ENCODE measurements at regions not wholly inside any gene's neighbourhood (a gene's known extent, or its start where the extent isn't known, plus 50 kb on each side); places are given as distances from the start of the nearest gene placed in this dataset.

DNA sequence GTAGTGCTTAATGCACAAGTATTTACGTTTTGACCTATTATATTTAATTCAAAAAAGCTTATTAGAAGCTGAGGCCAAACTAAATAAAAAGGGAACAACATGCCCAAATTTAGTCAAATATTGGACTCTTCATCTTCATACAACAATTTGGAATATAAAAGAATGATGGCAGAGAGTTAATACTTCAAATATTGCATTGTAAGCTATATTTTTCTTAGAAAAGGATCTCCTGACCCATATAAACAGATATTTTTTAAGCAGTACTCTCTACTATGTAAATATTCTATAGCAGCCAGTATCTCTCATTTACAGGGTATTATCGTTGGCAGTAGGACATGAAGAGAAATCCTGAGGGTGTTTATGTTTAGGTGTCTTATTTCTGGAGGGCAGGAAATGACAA, 531.2 kb downstream of the NYAP2 start:
- Histone ChIP-seq H3K27me3 (ENCODE audit: control insufficient read depth, insufficient read depth) (no peaks in the 10 kb centered on the region), H3K4me1 (ENCODE audit: control insufficient read depth, insufficient read depth, low read length) (no peaks in the 10 kb centered on the region), H3K9me3 (ENCODE audit: control insufficient read depth, low read length) (no peaks in the 10 kb centered on the region), H3K27ac (ENCODE audit: low read length) (no peak overlapping the region), H3K4me3 (ENCODE audit: low read length) (no peak overlapping the region)
- intact Hi-C loops (cut with DNase I): no loop called here
- DNase-seq (no peak), ATAC-seq (no peak)
- WGBS: 44% methylated on average over 2 of the region's 2 CpGs

DNA sequence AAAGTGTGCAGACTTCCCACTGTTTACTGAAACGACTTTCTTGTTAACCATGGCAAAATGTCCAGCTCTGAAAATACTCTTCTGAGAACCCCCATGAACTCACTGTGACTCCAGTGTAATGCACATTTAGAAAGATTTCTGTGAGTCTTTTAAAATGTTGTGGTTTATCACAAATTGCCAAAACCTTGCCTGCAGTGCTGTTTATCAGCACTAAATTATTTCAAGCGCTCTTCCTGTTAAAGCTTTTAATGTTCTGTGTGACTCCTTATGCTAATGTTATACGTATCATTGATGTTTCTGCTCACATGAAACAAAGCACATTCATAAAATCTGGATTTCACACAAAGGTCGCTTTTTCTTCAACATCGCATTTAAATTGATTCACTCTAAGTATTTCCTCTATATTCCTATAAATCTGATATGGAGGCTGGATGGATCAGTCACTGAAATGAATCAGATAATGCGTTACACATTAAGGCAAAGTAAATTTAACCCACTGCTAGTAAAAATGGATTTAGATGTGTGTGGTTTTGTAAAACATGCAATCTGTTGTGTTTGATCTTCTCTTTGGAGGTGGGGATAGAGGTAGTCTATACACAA, 521.2 kb downstream of the NYAP2 start:
- no peaks in the 10 kb centered on the region for H3K4me1 ChIP-seq (ENCODE audit: control insufficient read depth, insufficient read depth, low read length)

DNA sequence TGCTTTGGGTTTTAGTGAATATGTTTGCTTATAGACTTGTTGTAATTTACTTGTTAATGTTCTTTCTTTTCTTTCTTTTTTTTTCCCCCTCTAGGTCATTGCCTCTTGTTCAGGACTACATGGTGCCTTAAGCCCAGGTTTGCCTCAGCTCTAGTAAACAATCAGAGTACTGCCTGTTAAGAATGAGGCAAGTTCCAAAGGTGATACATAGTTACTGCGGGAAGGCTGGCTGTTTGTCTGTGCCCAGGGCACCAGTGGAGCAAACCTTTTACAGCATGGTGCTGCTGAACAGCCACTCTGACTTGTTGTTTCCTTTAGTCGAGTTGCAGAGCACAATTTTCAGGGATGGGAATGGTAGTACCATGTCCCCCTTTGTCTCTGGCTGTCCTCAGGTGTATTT, 517.2 kb downstream of the NYAP2 start:
- H3K27ac ChIP-seq (ENCODE audit: low read length): no peak overlapping the region

More for the DNA sequence above, 521.2 kb downstream of the NYAP2 start:
- H3K9me3 ChIP-seq (ENCODE audit: control insufficient read depth, low read length): no peaks in the 10 kb centered on the region
- intact Hi-C loops (cut with DNase I): no loop called here
- no peaks in the 10 kb centered on the region for H3K27me3 ChIP-seq (ENCODE audit: control insufficient read depth, insufficient read depth)
- no peak overlapping the region for H3K4me3 ChIP-seq (ENCODE audit: low read length)
- DNase-seq (no peak), ATAC-seq (no peak)
- WGBS: 71% methylated on average over 6 of the region's 6 CpGs
- no peak overlapping the region for H3K27ac ChIP-seq (ENCODE audit: low read length)

DNA sequence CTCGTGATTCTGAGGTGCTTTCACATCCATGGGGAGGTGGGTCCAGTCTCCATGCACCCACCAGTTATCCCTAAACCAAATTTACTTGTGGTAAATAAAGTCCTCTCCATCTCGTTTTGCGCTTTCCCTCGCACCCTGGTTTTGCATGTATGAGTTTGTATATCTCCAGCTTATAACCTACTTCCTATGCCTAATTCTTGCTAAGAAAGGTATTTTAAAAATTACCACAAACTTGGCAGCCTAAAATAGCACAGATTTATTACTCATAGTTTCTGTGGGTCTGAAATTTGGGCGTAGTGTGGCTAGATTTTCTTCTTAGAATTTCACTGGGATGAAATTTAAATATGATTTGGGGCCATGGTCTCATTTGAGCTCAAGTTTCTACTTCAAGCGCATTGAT, 511.5 kb downstream of the NYAP2 start:
- no peak for ATAC-seq
- no peaks in the 10 kb centered on the region for H3K27me3 ChIP-seq (ENCODE audit: control insufficient read depth, insufficient read depth)
- intact Hi-C loops (cut with DNase I): no loop called here
- WGBS: 88% methylated on average over 6 of the region's 6 CpGs
- DNase-seq: no peak
- no peak overlapping the region for H3K27ac ChIP-seq (ENCODE audit: low read length)
- H3K4me3 ChIP-seq (ENCODE audit: low read length): no peak overlapping the region
- H3K9me3 ChIP-seq (ENCODE audit: control insufficient read depth, low read length): no peaks in the 10 kb centered on the region
- no peaks in the 10 kb centered on the region for H3K4me1 ChIP-seq (ENCODE audit: control insufficient read depth, insufficient read depth, low read length)

More for the DNA sequence above, 517.2 kb downstream of the NYAP2 start:
- no peaks in the 10 kb centered on the region for H3K4me1 ChIP-seq (ENCODE audit: control insufficient read depth, insufficient read depth, low read length)
- ATAC-seq (no peak), DNase-seq (no peak)
- H3K9me3 ChIP-seq (ENCODE audit: control insufficient read depth, low read length): no peaks in the 10 kb centered on the region
- H3K4me3 ChIP-seq (ENCODE audit: low read length): no peak overlapping the region
- no peaks in the 10 kb centered on the region for H3K27me3 ChIP-seq (ENCODE audit: control insufficient read depth, insufficient read depth)
- intact Hi-C loops (cut with DNase I): no loop called here
- 58% methylated on average over 2 of the region's 2 CpGs for WGBS

DNA sequence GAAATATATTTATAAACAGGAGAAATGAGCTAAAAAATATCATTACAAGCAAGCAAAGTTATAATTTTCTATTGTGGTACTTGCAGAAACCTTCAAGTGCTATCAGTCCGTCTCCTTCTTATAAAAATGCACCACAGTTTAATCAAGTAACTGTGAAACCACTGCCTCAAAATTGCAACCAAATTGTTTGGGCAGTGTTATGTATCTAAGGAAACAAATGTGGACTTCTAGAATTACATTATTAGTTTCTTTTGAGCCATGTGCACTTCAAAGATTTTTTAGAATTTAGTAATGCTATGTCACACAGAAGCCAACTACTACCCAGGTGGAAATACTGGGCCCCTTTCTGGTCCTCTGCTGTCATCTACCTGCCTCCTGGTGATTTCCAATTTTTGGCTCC, 495.6 kb downstream of the NYAP2 start:
- ATAC-seq: no peak
- Histone ChIP-seq H3K4me1 (ENCODE audit: control insufficient read depth, insufficient read depth, low read length) (no peaks in the 10 kb centered on the region), H3K4me3 (ENCODE audit: low read length) (no peak overlapping the region), H3K27ac (ENCODE audit: low read length) (no peak overlapping the region), H3K9me3 (ENCODE audit: control insufficient read depth, low read length) (no peaks in the 10 kb centered on the region), H3K27me3 (ENCODE audit: control insufficient read depth, insufficient read depth) (no peaks in the 10 kb centered on the region)
- DNase-seq: no peak
- intact Hi-C loops (cut with DNase I): loop anchor here in 2 of 4 donors (10.0 kb wide), 1 partner anchor 1090 kb away; no protein-coding TSS in a partner anchor
- 41% methylated on average over 1 of the region's 1 CpG for WGBS

DNA sequence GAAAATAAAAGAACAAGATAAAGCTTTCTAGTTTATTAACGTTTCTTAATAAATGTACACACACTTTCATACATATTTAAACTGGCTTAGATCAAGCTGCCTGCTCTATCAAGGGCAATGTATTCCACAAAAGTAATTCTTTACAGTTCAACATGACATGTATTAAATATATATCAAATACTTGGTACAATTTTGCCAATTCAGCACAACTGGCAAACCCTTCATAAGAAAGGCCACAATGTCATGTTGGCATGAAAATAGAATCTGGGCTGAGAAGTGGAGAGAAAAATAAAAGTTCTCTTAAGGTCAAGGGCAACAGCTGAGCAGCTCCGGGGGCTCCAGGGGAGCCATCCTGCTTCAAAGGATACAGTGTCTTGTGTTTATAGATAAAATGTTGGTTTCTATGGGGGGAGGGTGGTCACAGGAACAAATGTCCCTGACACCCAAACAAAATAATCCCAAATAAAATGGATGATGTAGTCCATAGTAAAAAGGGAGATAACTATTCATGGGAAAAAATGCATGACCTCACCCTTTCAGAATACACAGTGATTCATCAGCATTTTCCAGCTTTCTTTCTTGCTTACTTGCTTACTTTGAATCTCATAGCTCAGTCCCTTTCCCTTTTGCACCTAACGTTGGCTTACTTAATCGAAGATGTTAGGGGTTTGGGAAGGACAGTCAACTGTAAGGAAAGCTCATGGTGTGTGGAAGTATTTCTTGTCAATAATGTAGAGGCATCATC, 494.9 kb downstream of the NYAP2 start:
- ATAC-seq: no peak
- intact Hi-C loops (cut with DNase I): loop anchor here in 3 of 4 donors (5.0 to 10.0 kb wide), 2 partner anchors 908 to 1090 kb away; no protein-coding TSS in a partner anchor
- no peaks in the 10 kb centered on the region for H3K27me3 ChIP-seq (ENCODE audit: control insufficient read depth, insufficient read depth)
- H3K4me3 ChIP-seq (ENCODE audit: low read length): no peak overlapping the region
- DNase-seq: no peak
- WGBS: 47% methylated on average over 4 of the region's 4 CpGs
- H3K27ac ChIP-seq (ENCODE audit: low read length): no peak overlapping the region
- no peaks in the 10 kb centered on the region for H3K4me1 ChIP-seq (ENCODE audit: control insufficient read depth, insufficient read depth, low read length)
- no peaks in the 10 kb centered on the region for H3K9me3 ChIP-seq (ENCODE audit: control insufficient read depth, low read length)

DNA sequence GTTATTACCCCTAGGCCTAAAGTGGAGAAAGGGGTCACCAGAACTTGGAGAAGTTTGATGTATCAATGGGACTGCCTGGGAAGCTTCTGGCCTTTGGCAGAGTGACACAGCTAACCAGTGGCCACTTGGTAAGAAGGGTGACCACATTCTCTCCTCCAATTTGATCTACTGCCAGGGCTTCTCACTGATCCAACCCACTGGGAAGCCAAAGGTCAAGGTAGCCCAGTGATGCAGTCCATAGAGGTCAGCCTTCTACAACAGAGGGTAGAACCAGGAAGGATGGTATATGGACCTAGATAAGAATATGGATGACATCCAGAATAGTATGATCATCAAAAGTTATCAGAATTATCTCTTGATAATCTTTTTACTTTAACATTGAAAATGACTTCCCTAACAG, 493.6 kb downstream of the NYAP2 start:
- Histone ChIP-seq H3K27me3 (ENCODE audit: control insufficient read depth, insufficient read depth) (no peaks in the 10 kb centered on the region), H3K9me3 (ENCODE audit: control insufficient read depth, low read length) (no peaks in the 10 kb centered on the region), H3K4me1 (ENCODE audit: control insufficient read depth, insufficient read depth, low read length) (no peaks in the 10 kb centered on the region), H3K27ac (ENCODE audit: low read length) (no peak overlapping the region), H3K4me3 (ENCODE audit: low read length) (no peak overlapping the region)
- no peak for ATAC-seq
- intact Hi-C loops (cut with DNase I): loop anchor here in 3 of 4 donors (5.0 to 10.0 kb wide), 2 partner anchors 909 to 1092 kb away; no protein-coding TSS in a partner anchor
- no peak for DNase-seq

DNA sequence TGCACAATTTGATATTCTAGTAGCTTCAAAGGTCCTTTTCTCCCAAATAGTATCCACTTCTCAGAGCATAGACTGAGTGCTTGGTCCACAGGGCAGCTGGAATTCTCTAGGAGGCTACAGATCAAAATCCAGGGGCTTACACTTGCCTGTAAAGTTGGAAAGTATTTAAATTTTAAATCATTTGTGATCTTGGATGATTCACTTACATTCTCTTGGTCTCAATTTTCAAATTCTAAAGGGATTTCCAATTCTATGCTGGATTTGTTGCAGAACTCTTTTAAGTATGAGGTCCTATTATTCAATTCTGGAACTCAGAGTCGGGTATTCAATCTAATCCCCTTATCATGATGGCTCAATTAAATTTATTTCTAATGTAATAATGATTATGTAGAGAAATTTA, 492.3 kb downstream of the NYAP2 start:
- 84% methylated on average over 1 of the region's 1 CpG for WGBS
- no peak for DNase-seq
- intact Hi-C loops (cut with DNase I): loop anchor here in 3 of 4 donors (5.0 to 10.0 kb wide), 2 partner anchors 911 to 1093 kb away; no protein-coding TSS in a partner anchor
- ATAC-seq: no peak
- no peaks in the 10 kb centered on the region for H3K9me3 ChIP-seq (ENCODE audit: control insufficient read depth, low read length)
- no peak overlapping the region for H3K4me3 ChIP-seq (ENCODE audit: low read length)
- H3K27me3 ChIP-seq (ENCODE audit: control insufficient read depth, insufficient read depth): no peaks in the 10 kb centered on the region
- no peak overlapping the region for H3K27ac ChIP-seq (ENCODE audit: low read length)
- no peaks in the 10 kb centered on the region for H3K4me1 ChIP-seq (ENCODE audit: control insufficient read depth, insufficient read depth, low read length)

DNA sequence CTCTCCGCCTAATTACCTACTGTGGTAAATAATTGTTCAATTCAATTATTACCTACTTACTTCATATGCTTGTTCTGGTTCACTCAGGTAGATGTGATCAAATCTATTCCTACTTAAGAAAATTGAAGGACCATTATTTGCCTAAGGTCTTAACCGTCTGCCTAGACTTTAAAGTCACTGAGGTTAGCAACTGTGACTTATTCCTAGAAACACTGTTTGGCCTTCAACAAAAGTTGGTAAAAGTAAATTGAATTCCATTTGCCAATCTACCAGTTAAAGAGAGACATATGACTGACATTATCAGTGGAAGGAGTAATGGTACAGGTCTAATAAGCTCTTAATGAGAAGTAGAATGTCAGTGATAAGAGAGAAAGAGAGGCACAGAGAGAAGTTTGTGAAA, 491.5 kb downstream of the NYAP2 start:
- intact Hi-C loops (cut with DNase I): loop anchor here in 3 of 4 donors (5.0 to 10.0 kb wide), 2 partner anchors 911 to 1094 kb away; no protein-coding TSS in a partner anchor
- WGBS: 92% methylated on average over 2 of the region's 2 CpGs
- no peaks in the 10 kb centered on the region for H3K9me3 ChIP-seq (ENCODE audit: control insufficient read depth, low read length)
- H3K27ac ChIP-seq (ENCODE audit: low read length): no peak overlapping the region
- DNase-seq (no peak), ATAC-seq (no peak)
- H3K4me1 ChIP-seq (ENCODE audit: control insufficient read depth, insufficient read depth, low read length): no peaks in the 10 kb centered on the region
- H3K27me3 ChIP-seq (ENCODE audit: control insufficient read depth, insufficient read depth): no peaks in the 10 kb centered on the region
- no peak overlapping the region for H3K4me3 ChIP-seq (ENCODE audit: low read length)

DNA sequence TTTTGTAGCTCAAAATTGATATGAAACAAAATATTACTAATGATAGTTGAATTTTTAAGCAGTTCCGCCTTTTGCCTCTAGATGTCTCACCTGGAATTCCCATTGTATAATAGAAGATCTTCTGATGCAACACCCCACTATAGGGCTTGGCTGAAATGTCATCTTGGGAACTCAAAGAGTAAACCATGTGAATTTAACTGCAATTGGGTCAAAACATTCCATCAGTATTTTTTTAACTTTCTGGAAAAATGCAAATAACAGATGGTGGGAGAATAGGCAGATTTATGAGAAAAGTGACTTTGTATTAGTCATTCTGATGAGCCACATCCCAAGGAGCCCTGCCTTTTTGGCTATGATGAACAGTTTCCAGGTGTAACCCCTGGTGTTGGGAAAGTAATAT, 489.9 kb downstream of the NYAP2 start:
- intact Hi-C loops (cut with DNase I): loop anchor here in 3 of 4 donors (5.0 to 10.0 kb wide), 3 partner anchors 913 to 1093 kb away; no protein-coding TSS in a partner anchor
- 5% methylated on average over 1 of the region's 1 CpG for WGBS
- no peaks in the 10 kb centered on the region for H3K27me3 ChIP-seq (ENCODE audit: control insufficient read depth, insufficient read depth)
- ATAC-seq (peak in 1 of 2 donors; percentile 59), DNase-seq (no peak)
- no peaks in the 10 kb centered on the region for H3K9me3 ChIP-seq (ENCODE audit: control insufficient read depth, low read length)
- H3K27ac ChIP-seq (ENCODE audit: low read length): no peak overlapping the region
- H3K4me1 ChIP-seq (ENCODE audit: control insufficient read depth, insufficient read depth, low read length): no peaks in the 10 kb centered on the region
- H3K4me3 ChIP-seq (ENCODE audit: low read length): no peak overlapping the region

DNA sequence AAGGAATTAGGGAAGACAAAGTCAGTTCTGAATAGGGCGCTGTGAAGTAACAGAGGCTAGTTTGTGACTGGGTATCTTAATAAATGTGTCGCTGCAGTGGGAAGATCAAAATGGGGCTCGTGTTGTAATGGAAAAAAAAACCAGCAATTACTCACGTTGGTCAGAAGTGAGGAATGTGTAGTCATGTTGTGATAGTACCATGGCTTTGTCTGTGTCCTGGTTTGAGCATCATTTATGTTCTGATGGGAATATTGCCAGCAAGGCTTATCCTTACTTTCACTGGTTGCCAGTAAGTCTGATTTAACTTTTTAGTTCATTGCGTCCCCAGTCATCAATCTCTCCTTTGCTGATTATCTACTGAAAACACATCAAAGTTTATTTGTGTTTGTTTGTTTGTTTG, 467.6 kb downstream of the NYAP2 start:
- Histone ChIP-seq H3K4me1 (ENCODE audit: control insufficient read depth, insufficient read depth, low read length) (no peaks in the 10 kb centered on the region), H3K27ac (ENCODE audit: low read length) (no peak overlapping the region), H3K9me3 (ENCODE audit: control insufficient read depth, low read length) (no peaks in the 10 kb centered on the region), H3K27me3 (ENCODE audit: control insufficient read depth, insufficient read depth) (no peaks in the 10 kb centered on the region), H3K4me3 (ENCODE audit: low read length) (no peak overlapping the region)
- no peak for ATAC-seq
- WGBS: 67% methylated on average over 5 of the region's 5 CpGs
- DNase-seq: no peak
- intact Hi-C loops (cut with DNase I): no loop called here
